ENCODE measurements at regions not wholly inside any gene's neighbourhood (a gene's known extent, or its start where the extent isn't known, plus 50 kb on each side); places are given as distances from the start of the nearest gene placed in this dataset.

- H3K27me3 ChIP-seq (ENCODE audit: insufficient read depth) = no peaks in the 10 kb centered on the region
- no peaks in the 10 kb centered on the region for H3K79me2 ChIP-seq (replicated peaks; ENCODE audit: insufficient read depth)
- no peak overlapping the region for H3K4me3 ChIP-seq
- H4K20me1 ChIP-seq (replicated peaks; ENCODE audit: insufficient read depth) = no peaks in the 10 kb centered on the region
- Mint-ChIP-seq H3K9me3 (no peaks in the 10 kb centered on the region; the same call in 2 of the 3 replicates), H3K36me3 (ENCODE audit: low read depth) (no peaks in the 10 kb centered on the region), H3K27me3 (ENCODE audit: insufficient read depth, low read depth, poor library complexity) (peaks cover 3% of the 10 kb centered on the region), H3K4me3 (no peak overlapping the region), H3K27ac (no peak overlapping the region), H3K4me1 (no peaks in the 10 kb centered on the region)
- no peak for TF ChIP-seq ETS1 (IDR thresholded peaks at IDR 0.05)
- no peak for TF ChIP-seq EZH2phosphoT487 (IDR thresholded peaks at IDR 0.05; ENCODE audit: unreplicated experiment)
- no peak for TF ChIP-seq POLR2AphosphoS5 (IDR thresholded peaks at IDR 0.05; ENCODE audit: low read depth)
- no peak for TF ChIP-seq CTCF (conservative IDR thresholded peaks at IDR 0.05; ENCODE audit: low read depth in 2 of 2)
- TF ChIP-seq ZNF462 (CRISPR knock-in tag; IDR thresholded peaks at IDR 0.05) = no peak
- TF ChIP-seq JUNB (IDR thresholded peaks at IDR 0.05; ENCODE audit: unreplicated experiment) = no peak
- no peak for TF ChIP-seq REST (IDR thresholded peaks at IDR 0.05; ENCODE audit: unreplicated experiment)
- TF ChIP-seq EZH2 (IDR thresholded peaks at IDR 0.05; ENCODE audit: low read depth, unreplicated experiment) = no peak
- TF ChIP-seq CREB1 (CRISPR knock-in tag; IDR thresholded peaks at IDR 0.05; ENCODE audit: low read depth) = no peak
- TF ChIP-seq ZNF114 (CRISPR knock-in tag; IDR thresholded peaks at IDR 0.05) = no peak
- no peak for TF ChIP-seq ZNF331 (CRISPR knock-in tag; IDR thresholded peaks at IDR 0.05; ENCODE audit: low read depth)
- TF ChIP-seq STAT1 (IDR thresholded peaks at IDR 0.05; ENCODE audit: unreplicated experiment) = no peak
- TF ChIP-seq NANOG (IDR thresholded peaks at IDR 0.05; ENCODE audit: borderline replicate concordance) = no peak
- DNase-seq (ENCODE audit: low spot score) = peak; percentile 18
- ATAC-seq = peak; percentile 38
- no peaks in the 10 kb centered on the region for H3K4me1 ChIP-seq (ENCODE audit: insufficient read depth)
- H2AFZ ChIP-seq = no peak overlapping the region
- H3K36me3 ChIP-seq (ENCODE audit: insufficient read depth) = no peaks in the 10 kb centered on the region
- H3F3A ChIP-seq (replicated peaks; ENCODE audit: low read depth) = no peaks in the 10 kb centered on the region
- H3K4me2 ChIP-seq = no peak overlapping the region
- peaks cover 3% of the 10 kb centered on the region; the same call in 1 of the 2 replicates for H3K9me2 ChIP-seq (ENCODE audit: insufficient read depth)
- no peak overlapping the region for H3K27ac ChIP-seq (ENCODE audit: low read depth)
These were observed 58.6 kb upstream of the GJB5 start for GRCh38 chr1:34696230-34696629.

Data from GM23338 (cell line).